Keratinocyte (primary cell): ENCODE measurements at regions not wholly inside any gene's neighbourhood (a gene's known extent, or its start where the extent isn't known, plus 50 kb on each side); places are given as distances from the start of the nearest gene placed in this dataset.

Experiments
- DNase-seq: peaks from one replicate; pipeline ENCODE4 v3.0.0-alpha.2; 2011; ENCODE audit warnings: low read depth, missing footprints, low spot score
- FAIRE-seq: peaks from 2 replicates; lab custom pipeline; 2011; peaks lifted over from hg19 to GRCh38; lab: Jason Lieb, UNC
- H2AFZ ChIP-seq: 2 replicates; pipeline ENCODE4 v1.6.0; 2012; ENCODE audit warnings: low read length, control low read depth, inconsistent platforms; ENCODE audit not compliant: control insufficient read depth
- H3K27ac ChIP-seq: 2 replicates; pipeline ENCODE4 v1.5.1; 2011; ENCODE audit warnings: low read length; ENCODE audit not compliant: control insufficient read depth, insufficient read depth
- H3K27me3 ChIP-seq: 3 replicates; pipeline ENCODE4 v1.6.0; 2011; ENCODE audit warnings: low read length; ENCODE audit not compliant: control insufficient read depth, insufficient read depth; ENCODE audit errors: extremely low read depth
- H3K36me3 ChIP-seq, 2 experiments: 2 replicates in 1 of 2; 3 replicates in 1 of 2; pipeline ENCODE4 v1.5.1; 2011; ENCODE audit warnings: low read length in 2 of 2, mild to moderate bottlenecking in 1 of 2; ENCODE audit not compliant: control insufficient read depth in 2 of 2, insufficient read depth in 2 of 2; ENCODE audit errors: extremely low read depth in 1 of 2
- H3K4me1 ChIP-seq: 3 replicates; pipeline ENCODE4 v1.5.1; 2011; ENCODE audit warnings: low read length; ENCODE audit not compliant: control insufficient read depth, insufficient read depth; ENCODE audit errors: extremely low read depth
- H3K4me2 ChIP-seq: 3 replicates; pipeline ENCODE4 v1.6.0; 2011; ENCODE audit warnings: low read depth, low read length; ENCODE audit not compliant: control insufficient read depth, insufficient read depth; ENCODE audit errors: extremely low read depth
- H3K4me3 ChIP-seq, 3 experiments: fragments of 200-600 bp in 1 of 3; sonication (generic) in 1 of 3; 2 replicates in 2 of 3; 3 replicates in 1 of 3; pipeline ENCODE4 v1.5.1; 2011 to 2016; ENCODE audit warnings: low read length in 3 of 3, mild to moderate bottlenecking in 3 of 3, control low read depth in 2 of 3, inconsistent platforms in 1 of 3, low read depth in 1 of 3, mixed read lengths in 1 of 3, mixed run types in 1 of 3, moderate library complexity in 1 of 3; ENCODE audit not compliant: control insufficient read depth in 2 of 3, insufficient read depth in 2 of 3; ENCODE audit errors: extremely low read depth in 1 of 3
- H3K79me2 ChIP-seq: 2 replicates; pipeline ENCODE4 v1.6.0; 2012; ENCODE audit warnings: low read length; ENCODE audit not compliant: control insufficient read depth, insufficient read depth
- H3K9ac ChIP-seq: 3 replicates; pipeline ENCODE4 v1.6.0; 2011; ENCODE audit warnings: low read length; ENCODE audit not compliant: control insufficient read depth, insufficient read depth; ENCODE audit errors: extremely low read depth
- H3K9me1 ChIP-seq: 3 replicates; pipeline ENCODE4 v1.6.0; 2011; ENCODE audit warnings: low read length; ENCODE audit not compliant: control insufficient read depth, insufficient read depth; ENCODE audit errors: extremely low read depth
- H3K9me3 ChIP-seq: 2 replicates; pipeline ENCODE4 v1.5.1; 2012; ENCODE audit warnings: low read depth, low read length; ENCODE audit not compliant: control insufficient read depth
- H4K20me1 ChIP-seq: 3 replicates; pipeline ENCODE4 v1.6.0; 2011; ENCODE audit warnings: low read length; ENCODE audit not compliant: control insufficient read depth, insufficient read depth; ENCODE audit errors: extremely low read depth
- EZH2 ChIP-seq: IDR thresholded peaks from one replicate; pipeline ENCODE4 v1.6.1; 2012; ENCODE audit warnings: inconsistent platforms, mild to moderate bottlenecking, low read length, moderate library complexity
- dilution Hi-C: fragments of 300-500 bp; cut with MboI; formaldehyde crosslinking; loops from one replicate; pipeline ENCODE4 v1.7.0; 2020; ENCODE audit warnings: low sequenced_read_pairs; ENCODE audit not compliant: extremely low pct_ligation_motif_present
- TF ChIP-seq, protein P1 (sequence below), 3 experiments: IDR thresholded peaks in 1 of 3; conservative IDR thresholded peaks in 1 of 3; optimal IDR thresholded peaks in 1 of 3; 2 replicates in 2 of 3; 3 replicates in 1 of 3; pipeline versions ENCODE3 to v1.5.1; 2011; ENCODE audit warnings: low read length in 3 of 3, mild to moderate bottlenecking in 3 of 3, moderate library complexity in 2 of 3, control low read depth in 1 of 3, inconsistent platforms in 1 of 3; ENCODE audit not compliant: insufficient read depth in 2 of 3; ENCODE audit errors: extremely low read depth in 1 of 3

DNA sequence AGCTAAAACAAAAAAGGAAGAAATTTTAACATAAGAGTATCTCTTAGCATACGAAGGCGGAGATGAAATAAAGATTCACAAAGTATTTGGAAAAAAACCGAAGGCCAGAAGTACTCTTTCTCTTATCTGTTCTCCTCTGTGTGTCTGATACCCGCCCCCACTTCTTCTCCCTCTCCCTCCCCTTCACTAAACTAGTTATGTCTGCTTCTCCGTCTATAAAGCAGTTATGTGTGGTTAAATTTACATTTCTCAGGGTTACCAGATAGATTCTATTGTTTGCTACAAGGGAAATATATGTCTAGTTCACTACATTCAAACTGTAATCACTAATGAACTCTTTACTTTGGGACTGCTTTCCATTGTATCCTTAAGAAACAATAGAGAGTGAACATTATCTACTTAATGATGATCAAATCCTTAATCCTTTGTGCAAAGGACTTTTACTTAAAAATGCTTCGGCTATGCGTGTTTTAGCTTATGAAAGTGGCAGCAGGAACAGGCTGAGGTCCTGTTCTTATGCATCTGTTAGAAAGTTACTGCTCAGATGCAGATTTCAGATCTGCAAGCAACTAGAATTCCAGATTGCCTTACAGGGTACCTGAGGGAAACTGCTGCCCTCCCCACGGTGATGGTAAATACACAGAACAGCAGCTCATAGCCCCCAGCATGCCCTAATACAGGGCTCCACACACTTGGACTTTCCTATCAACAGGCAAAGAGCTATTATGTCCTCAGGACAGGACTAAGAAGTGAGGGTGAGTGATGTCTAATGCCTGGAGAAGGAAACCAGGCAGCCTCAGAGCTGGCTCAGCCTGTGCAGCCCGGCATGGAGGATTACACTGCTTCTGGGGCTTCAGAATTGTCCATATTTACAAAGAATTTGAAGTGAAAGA, 273.3 kb downstream of the FZD1 start:
- FAIRE-seq, result no peak
- no peaks in the 10 kb centered on the region for H3K27me3 ChIP-seq
- H3K9me3 ChIP-seq, result no peaks in the 10 kb centered on the region
- no peak for DNase-seq
- no peak overlapping the region for H3K4me3 ChIP-seq
- H2AFZ ChIP-seq, result no peak overlapping the region
- H3K4me2 ChIP-seq, result no peak overlapping the region
- H3K9me1 ChIP-seq, result no peaks in the 10 kb centered on the region
- TF ChIP-seq, protein P1, sequence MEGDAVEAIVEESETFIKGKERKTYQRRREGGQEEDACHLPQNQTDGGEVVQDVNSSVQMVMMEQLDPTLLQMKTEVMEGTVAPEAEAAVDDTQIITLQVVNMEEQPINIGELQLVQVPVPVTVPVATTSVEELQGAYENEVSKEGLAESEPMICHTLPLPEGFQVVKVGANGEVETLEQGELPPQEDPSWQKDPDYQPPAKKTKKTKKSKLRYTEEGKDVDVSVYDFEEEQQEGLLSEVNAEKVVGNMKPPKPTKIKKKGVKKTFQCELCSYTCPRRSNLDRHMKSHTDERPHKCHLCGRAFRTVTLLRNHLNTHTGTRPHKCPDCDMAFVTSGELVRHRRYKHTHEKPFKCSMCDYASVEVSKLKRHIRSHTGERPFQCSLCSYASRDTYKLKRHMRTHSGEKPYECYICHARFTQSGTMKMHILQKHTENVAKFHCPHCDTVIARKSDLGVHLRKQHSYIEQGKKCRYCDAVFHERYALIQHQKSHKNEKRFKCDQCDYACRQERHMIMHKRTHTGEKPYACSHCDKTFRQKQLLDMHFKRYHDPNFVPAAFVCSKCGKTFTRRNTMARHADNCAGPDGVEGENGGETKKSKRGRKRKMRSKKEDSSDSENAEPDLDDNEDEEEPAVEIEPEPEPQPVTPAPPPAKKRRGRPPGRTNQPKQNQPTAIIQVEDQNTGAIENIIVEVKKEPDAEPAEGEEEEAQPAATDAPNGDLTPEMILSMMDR (optimal IDR thresholded peaks at IDR 0.05 in 1 of 3, IDR thresholded peaks at IDR 0.05 in 1 of 3, conservative IDR thresholded peaks at IDR 0.05 in 1 of 3; ENCODE audit: extremely low read depth in 1 of 3, insufficient read depth in 2 of 3, low read length in 3 of 3), result no peak
- no peak for TF ChIP-seq EZH2
- no peaks in the 10 kb centered on the region for H3K36me3 ChIP-seq
- H3K79me2 ChIP-seq, result no peaks in the 10 kb centered on the region
- H4K20me1 ChIP-seq, result no peaks in the 10 kb centered on the region
- dilution Hi-C loops, result no loop called here
- no peak overlapping the region for H3K27ac ChIP-seq
- H3K9ac ChIP-seq, result no peak overlapping the region
- H3K4me1 ChIP-seq, result no peaks in the 10 kb centered on the region

DNA sequence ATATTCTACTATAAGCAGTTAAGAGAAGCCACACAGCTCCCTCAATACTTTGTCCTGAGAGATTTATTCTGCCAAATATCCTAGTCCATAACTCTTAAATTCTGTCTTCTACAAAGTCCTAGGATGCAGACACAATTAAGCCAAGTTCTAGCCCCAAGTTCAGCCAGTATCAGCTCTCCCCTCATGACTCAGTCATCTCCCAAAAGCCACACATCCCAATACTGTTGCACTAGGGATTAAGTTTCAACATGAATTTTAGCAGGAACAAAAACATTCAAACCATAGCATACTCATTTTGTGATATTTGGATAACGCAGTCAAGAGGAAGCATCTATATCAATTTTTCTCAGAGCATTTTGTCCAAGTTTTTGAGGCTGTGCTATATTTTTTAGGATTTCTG, 277.4 kb downstream of the FZD1 start:
- Histone ChIP-seq H4K20me1 (no peaks in the 10 kb centered on the region), H3K27ac (no peak overlapping the region), H3K4me3 (no peak overlapping the region), H3K4me1 (no peaks in the 10 kb centered on the region), H3K9ac (no peak overlapping the region), H2AFZ (no peak overlapping the region), H3K9me1 (no peaks in the 10 kb centered on the region), H3K9me3 (no peaks in the 10 kb centered on the region), H3K79me2 (no peaks in the 10 kb centered on the region), H3K4me2 (no peak overlapping the region), H3K27me3 (no peaks in the 10 kb centered on the region), H3K36me3 (no peaks in the 10 kb centered on the region)
- DNase-seq (no peak), FAIRE-seq (no peak)
- dilution Hi-C loops, result no loop called here
- TF ChIP-seq, protein P1 (optimal IDR thresholded peaks at IDR 0.05 in 1 of 3, IDR thresholded peaks at IDR 0.05 in 1 of 3, conservative IDR thresholded peaks at IDR 0.05 in 1 of 3; ENCODE audit: extremely low read depth in 1 of 3, insufficient read depth in 2 of 3, low read length in 3 of 3), result no peak
- TF ChIP-seq EZH2, result no peak
